ENCODE measurements at regions not wholly inside any gene's neighbourhood (a gene's known extent, or its start where the extent isn't known, plus 50 kb on each side); places are given as distances from the start of the nearest gene placed in this dataset.

GRCh38 chr18:27861539-27861938 is 315.4 kb downstream of the CDH2 start:
- TF ChIP-seq CTCF (conservative IDR thresholded peaks at IDR 0.05 in 1 of 2, IDR thresholded peaks at IDR 0.05 in 1 of 2; ENCODE audit: low read depth in 1 of 2, low read length in 2 of 2) (no peak), EZH2 (IDR thresholded peaks at IDR 0.05; ENCODE audit: low read length, missing control alignments) (no peak)

Measured in fibroblast of lung (primary cell).